Retinal pigment epithelial cell (primary cell): ENCODE measurements at regions not wholly inside any gene's neighbourhood (a gene's known extent, or its start where the extent isn't known, plus 50 kb on each side); places are given as distances from the start of the nearest gene placed in this dataset.

Experiments used
- DNase-seq: peaks from one replicate; pipeline ENCODE4 v3.0.0-alpha.2; 2010; ENCODE audit warnings: low read depth
- H3K4me3 ChIP-seq: 2 replicates; pipeline ENCODE4 v1.5.1; 2011; ENCODE audit warnings: mild to moderate bottlenecking, low read length, control low read depth, moderate library complexity
- CTCF ChIP-seq: conservative IDR thresholded peaks from 2 replicates; pipeline ENCODE4 v1.5.1; 2011; ENCODE audit warnings: low read depth, low read length, control low read depth, inconsistent platforms

GRCh38 chr6:132107896-132108295 is 156.7 kb upstream of the CCN2 start:
- no peak overlapping the region for H3K4me3 ChIP-seq
- no peak for DNase-seq
- no peak for TF ChIP-seq CTCF

DNA sequence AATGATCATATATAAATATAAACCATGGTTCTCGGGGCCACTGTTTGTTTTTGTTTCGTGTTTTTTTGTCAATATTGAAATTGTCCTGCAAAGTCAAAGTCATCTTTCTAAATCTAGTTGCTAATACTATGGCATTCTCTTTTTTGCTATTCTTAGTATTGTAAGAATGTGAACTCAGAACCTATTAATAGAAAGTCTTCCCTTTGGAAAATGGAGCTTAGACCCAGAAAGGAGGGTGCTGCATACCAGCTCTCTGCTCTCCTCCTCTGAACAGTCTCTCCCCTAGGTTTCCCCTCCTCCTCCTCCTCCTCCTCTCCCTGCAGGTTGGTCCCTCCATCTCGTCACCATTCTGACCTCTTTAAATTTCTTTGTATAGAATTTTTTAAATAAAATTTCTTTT is 150.4 kb upstream of the CCN2 start:
- no peak for TF ChIP-seq CTCF
- DNase-seq, result no peak

GRCh38 chr6:132100388-132100990 is 149.3 kb upstream of the CCN2 start:
- no peak for DNase-seq
- no peak for TF ChIP-seq CTCF
- no peak overlapping the region for H3K4me3 ChIP-seq

More for the DNA sequence above, 150.4 kb upstream of the CCN2 start:
- H3K4me3 ChIP-seq, result no peak overlapping the region

DNA sequence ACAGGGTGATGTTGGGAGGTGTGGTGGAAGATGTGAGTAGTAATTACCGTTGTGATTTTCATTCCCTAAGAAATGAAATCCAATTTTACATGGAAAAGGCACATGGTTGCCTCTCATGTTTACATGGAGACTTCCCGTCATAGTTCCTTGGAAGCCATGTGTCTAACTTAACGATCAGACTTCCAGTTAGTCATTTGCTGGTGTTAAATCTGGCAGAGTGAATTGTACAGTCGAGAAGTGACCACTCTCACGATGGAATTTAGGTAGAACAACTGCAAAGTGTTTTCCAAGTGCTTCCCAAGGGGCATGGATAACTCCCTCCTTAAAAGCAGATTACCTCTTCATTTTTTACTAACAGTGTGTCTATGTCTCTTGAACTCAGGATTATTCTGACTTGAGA is 145.8 kb upstream of the CCN2 start:
- no peak for DNase-seq
- TF ChIP-seq CTCF, result no peak
- H3K4me3 ChIP-seq, result no peak overlapping the region

- no peak overlapping the region for H3K4me3 ChIP-seq
These were observed 145.1 kb upstream of the CCN2 start for GRCh38 chr6:132096245-132096644.

DNA sequence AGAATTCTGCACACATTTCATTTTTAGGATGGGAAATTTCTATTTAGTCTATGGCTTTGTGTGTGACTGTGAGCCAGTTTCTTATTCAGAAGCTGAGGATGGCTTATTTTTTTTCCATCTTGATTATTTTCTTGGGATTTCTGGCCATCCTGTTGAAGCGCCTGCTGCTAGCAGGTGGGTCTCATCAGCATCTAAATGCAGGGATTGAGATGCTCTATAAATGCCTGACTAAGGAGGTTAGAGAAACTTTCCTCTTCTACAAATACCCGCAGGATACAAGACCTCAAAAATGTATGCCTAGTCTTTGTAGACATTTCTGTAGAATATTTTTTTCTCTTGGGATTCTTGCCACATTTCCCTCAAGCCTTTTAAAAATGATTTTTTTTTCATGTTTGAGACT is 138.0 kb upstream of the CCN2 start:
- no peak for TF ChIP-seq CTCF
- DNase-seq, result no peak
- no peak overlapping the region for H3K4me3 ChIP-seq

More at GRCh38 chr6:132096245-132096644, 145.1 kb upstream of the CCN2 start:
- no peak for TF ChIP-seq CTCF
- no peak for DNase-seq

DNA sequence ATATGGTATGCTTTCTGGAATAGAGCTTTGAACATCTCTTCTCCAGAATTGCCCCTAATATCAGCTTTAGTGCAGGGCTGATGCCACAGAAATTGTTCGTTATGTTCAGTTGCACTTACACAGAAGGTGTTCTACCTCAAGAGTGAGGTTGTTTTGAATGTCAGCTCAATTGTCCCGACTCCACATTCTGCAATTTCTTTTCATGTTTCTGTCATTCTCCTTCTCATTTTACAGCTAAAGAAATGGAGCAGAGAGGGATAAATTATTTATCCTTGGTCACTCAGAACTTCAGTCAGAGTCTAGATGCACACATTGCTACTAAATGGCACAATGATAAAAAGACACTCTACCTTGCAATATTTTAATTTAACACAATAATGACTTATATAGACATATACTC is 137.0 kb upstream of the CCN2 start:
- H3K4me3 ChIP-seq, result no peak overlapping the region
- no peak for DNase-seq
- no peak for TF ChIP-seq CTCF
